ENCODE measurements at regions not wholly inside any gene's neighbourhood (a gene's known extent, or its start where the extent isn't known, plus 50 kb on each side); places are given as distances from the start of the nearest gene placed in this dataset.

GRCh38 chr16:74123195-74123594 is 173.4 kb upstream of the PSMD7 start:
- BruUV-seq (replicated peaks) = no TSS peak
- ATAC-seq (no peak), DNase-seq (ENCODE audit: low read depth, low spot score) (no peak)
- ChIA-PET CTCF (no interaction called here), RAD21 (ENCODE audit: low non-redundant PET in 1 of 2, low total read pairs in 2 of 2, uncharacterized antibody in 2 of 2, unreplicated experiment in 2 of 2) (no interaction called here), POLR2A (no interaction called here)
- Histone ChIP-seq H2AFZ (ENCODE audit: low read depth, low read length, poor library complexity, severe bottlenecking) (no peak overlapping the region), H3K9me2 (ENCODE audit: insufficient read depth) (no peaks in the 10 kb centered on the region), H3K9ac (ENCODE audit: low read length) (no peak overlapping the region), H3K36me3 (ENCODE audit: control insufficient read depth in 1 of 2, insufficient read depth in 2 of 2, low read length in 2 of 2) (no peaks in the 10 kb centered on the region), H3K4me1 (ENCODE audit: control insufficient read depth in 1 of 2, insufficient read depth in 2 of 2, low read length in 2 of 2) (no peaks in the 10 kb centered on the region), H3K79me2 (ENCODE audit: insufficient read depth, low read length) (no peaks in the 10 kb centered on the region), H3K4me3 (replicated peaks in 1 of 2; ENCODE audit: low read depth in 1 of 2, low read length in 2 of 2) (no peak overlapping the region), H3K9me3 (ENCODE audit: control insufficient read depth in 1 of 2, insufficient read depth in 1 of 2, low read depth in 1 of 2, low read length in 2 of 2) (no peaks in the 10 kb centered on the region), H3K27ac (ENCODE audit: low read depth, low read length) (no peak overlapping the region), H3K27me3 (ENCODE audit: insufficient read depth, low read length) (peaks cover 5% of the 10 kb centered on the region; the same call in 1 of the 2 replicates), H3K4me2 (ENCODE audit: low read length) (no peak overlapping the region), H4K20me1 (ENCODE audit: insufficient read depth) (no peaks in the 10 kb centered on the region)
- intact Hi-C loops (cut with micrococcal nuclease) = no loop called here
- no peak for TF ChIP-seq ZBTB33 (IDR thresholded peaks at IDR 0.05; ENCODE audit: extremely low read depth, insufficient replicate concordance, low read length)

- Histone ChIP-seq H3K27ac (ENCODE audit: low read depth, low read length) (no peak overlapping the region), H3K27me3 (ENCODE audit: insufficient read depth, low read length) (no peaks in the 10 kb centered on the region), H3K4me1 (ENCODE audit: control insufficient read depth in 1 of 2, insufficient read depth in 2 of 2, low read length in 2 of 2) (no peaks in the 10 kb centered on the region), H3K4me3 (replicated peaks in 1 of 2; ENCODE audit: low read depth in 1 of 2, low read length in 2 of 2) (no peak overlapping the region), H2AFZ (ENCODE audit: low read depth, low read length, poor library complexity, severe bottlenecking) (no peak overlapping the region), H3K36me3 (ENCODE audit: control insufficient read depth in 1 of 2, insufficient read depth in 2 of 2, low read length in 2 of 2) (no peaks in the 10 kb centered on the region), H4K20me1 (ENCODE audit: insufficient read depth) (no peaks in the 10 kb centered on the region), H3K9ac (ENCODE audit: low read length) (no peak overlapping the region), H3K79me2 (ENCODE audit: insufficient read depth, low read length) (no peaks in the 10 kb centered on the region), H3K9me3 (ENCODE audit: control insufficient read depth in 1 of 2, insufficient read depth in 1 of 2, low read depth in 1 of 2, low read length in 2 of 2) (no peaks in the 10 kb centered on the region), H3K4me2 (ENCODE audit: low read length) (no peak overlapping the region), H3K9me2 (ENCODE audit: insufficient read depth) (no peaks in the 10 kb centered on the region)
- RAD21 ChIA-PET (ENCODE audit: low non-redundant PET in 1 of 2, low total read pairs in 2 of 2, uncharacterized antibody in 2 of 2, unreplicated experiment in 2 of 2) = no interaction called here
- POLR2A ChIA-PET = no interaction called here
- TF ChIP-seq TCF7L2 (IDR thresholded peaks at IDR 0.05; ENCODE audit: borderline replicate concordance, extremely low read depth, insufficient read depth, insufficient read length) (no peak), EZH2 (IDR thresholded peaks at IDR 0.05) (no peak), SRF (IDR thresholded peaks at IDR 0.05; ENCODE audit: low read depth) (no peak)
- DNase-seq (ENCODE audit: low read depth, low spot score) (no peak), ATAC-seq (peak; percentile 55)
- no TSS peak for BruUV-seq (replicated peaks)
- intact Hi-C loops (cut with micrococcal nuclease) = no loop called here
- CTCF ChIA-PET = interaction anchor here (2.1 kb wide), 1 partner anchor 10 kb away, joined by 8 read pairs; no protein-coding TSS in a partner anchor
Observed at GRCh38 chr16:74117798-74118197, 178.8 kb upstream of the PSMD7 start.
